Renal cortical epithelial cell (primary cell): ENCODE measurements at regions not wholly inside any gene's neighbourhood (a gene's known extent, or its start where the extent isn't known, plus 50 kb on each side); places are given as distances from the start of the nearest gene placed in this dataset.

ENCODE experiments used
- DNase-seq: peaks from one replicate; pipeline ENCODE4 v3.0.0-alpha.2; 2011; ENCODE audit warnings: low read depth

GRCh38 chr18:68467329-68467728 lies 247.6 kb downstream of the TMX3 start:
- DNase-seq: no peak

DNA sequence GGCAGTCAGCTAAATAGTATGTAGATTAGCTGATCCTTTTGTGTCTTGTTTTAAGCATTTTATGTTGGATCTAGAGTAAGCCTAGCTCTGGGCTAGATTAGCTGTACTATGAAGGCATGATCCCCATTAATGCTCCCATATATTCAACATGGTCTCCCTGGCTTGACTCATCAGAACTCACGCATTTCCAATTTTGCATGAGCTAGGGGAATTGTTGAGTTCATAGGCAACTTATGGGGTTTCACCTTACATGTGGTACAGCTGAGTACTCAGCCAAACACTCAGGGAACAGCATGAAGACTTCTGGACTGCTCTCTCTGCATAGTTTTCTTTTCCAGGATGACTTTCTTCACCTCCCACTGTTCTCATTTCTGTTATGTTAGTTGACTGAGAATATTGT lies 248.2 kb downstream of the TMX3 start:
- no peak for DNase-seq

GRCh38 chr18:68462766-68463165 lies 252.1 kb downstream of the TMX3 start:
- DNase-seq: no peak

- DNase-seq: no peak
Observed at GRCh38 chr18:68462148-68462547, 252.8 kb downstream of the TMX3 start.

DNA sequence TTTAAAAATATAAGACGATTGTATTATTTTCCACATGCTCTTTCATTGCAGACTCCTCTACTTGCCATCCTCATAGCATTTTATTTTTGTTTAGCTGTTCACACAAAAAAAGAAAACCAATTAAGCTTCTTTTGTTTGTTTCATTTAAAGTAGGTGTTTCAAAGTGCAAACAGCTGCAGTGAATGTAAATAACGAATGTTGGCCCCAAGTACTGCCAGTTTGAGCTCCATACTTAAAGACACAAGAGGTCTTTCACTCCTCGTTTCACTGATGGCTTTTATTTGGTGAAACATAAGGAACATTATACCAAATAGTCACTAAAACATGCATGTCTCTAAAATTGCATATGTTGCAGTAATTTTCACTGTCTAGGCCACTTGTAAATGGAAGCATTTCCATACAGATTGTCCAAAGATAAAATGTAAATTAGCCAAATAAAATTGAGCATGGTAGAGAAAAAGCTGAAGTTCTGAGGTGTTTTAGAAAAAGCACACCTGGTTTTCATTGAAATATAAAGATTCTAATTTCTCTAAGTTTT lies 253.4 kb downstream of the TMX3 start:
- no peak for DNase-seq

- no peak for DNase-seq
Observed at GRCh38 chr18:68459968-68460367, 254.9 kb downstream of the TMX3 start.

DNA sequence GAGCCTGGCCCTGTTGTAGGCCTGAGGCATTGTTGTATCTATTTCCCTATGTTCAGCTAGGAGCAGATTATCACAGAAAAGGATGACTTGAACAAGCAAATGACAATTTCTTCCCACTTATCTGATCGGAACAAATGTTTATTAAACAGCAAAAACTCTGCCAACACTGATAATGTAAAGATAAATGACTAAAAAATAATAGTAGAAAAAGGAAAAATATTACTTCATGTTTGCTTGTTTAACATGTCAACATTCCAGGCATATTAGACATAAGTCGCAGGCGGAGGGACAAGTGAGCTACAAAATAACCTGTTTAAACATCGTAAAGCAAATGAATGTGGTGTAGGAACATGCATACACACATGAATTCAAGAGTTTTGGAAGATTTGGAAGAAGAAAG lies 257.9 kb downstream of the TMX3 start:
- no peak for DNase-seq

GRCh38 chr18:68455229-68455603 lies 259.7 kb downstream of the TMX3 start:
- no peak for DNase-seq

- DNase-seq: no peak
Observed at GRCh38 chr18:68454511-68455228, 260.2 kb downstream of the TMX3 start.

DNA sequence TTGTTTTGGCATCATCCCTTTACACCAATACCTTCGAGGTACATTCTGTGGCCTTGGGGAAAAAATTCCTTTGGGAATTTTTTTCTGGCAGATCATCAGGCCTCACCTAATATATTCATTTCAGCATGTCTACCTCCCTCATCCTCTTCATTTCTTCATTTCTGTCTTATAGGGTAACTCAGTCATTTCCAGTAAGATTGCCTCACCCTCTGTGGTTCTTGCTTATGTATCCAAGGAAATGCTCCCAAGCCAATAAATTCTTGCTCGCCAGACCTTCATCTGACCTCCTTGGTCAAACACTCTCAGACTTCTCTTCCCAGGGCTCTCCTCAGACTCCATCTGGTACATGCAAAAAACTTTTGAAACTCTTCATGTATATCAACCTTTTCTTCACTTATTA lies 265.6 kb downstream of the TMX3 start:
- peak; percentile 86 for DNase-seq

GRCh38 chr18:68448736-68449135 lies 266.2 kb downstream of the TMX3 start:
- DNase-seq: peak; percentile 39

- DNase-seq: peak; percentile 56
Observed at GRCh38 chr18:68447286-68447685, 267.6 kb downstream of the TMX3 start.

- DNase-seq: no peak
Observed at GRCh38 chr18:68445668-68446426, 269.1 kb downstream of the TMX3 start.

DNA sequence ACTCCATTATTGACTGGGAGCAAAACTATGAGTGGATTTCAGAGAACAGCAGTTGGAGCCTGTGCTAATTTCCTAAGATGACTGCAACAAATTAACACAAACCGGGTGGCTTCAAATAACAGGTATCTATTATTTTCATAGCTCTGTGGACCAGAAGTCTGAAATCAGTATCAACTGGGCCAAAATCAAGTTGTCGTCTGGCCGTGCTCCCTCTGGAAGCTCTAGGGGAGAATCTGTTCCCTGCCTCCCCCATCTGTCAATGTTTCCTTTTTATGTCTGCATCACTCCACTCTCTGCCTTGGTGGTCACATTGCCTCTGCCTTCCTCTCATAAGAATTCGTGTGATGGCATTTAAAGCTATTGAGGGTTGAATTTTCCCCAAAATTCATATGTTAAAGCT lies 269.8 kb downstream of the TMX3 start:
- no peak for DNase-seq

GRCh38 chr18:68441241-68441640 lies 273.7 kb downstream of the TMX3 start:
- no peak for DNase-seq

- no peak for DNase-seq
Observed at GRCh38 chr18:68440433-68440832, 274.5 kb downstream of the TMX3 start.

DNA sequence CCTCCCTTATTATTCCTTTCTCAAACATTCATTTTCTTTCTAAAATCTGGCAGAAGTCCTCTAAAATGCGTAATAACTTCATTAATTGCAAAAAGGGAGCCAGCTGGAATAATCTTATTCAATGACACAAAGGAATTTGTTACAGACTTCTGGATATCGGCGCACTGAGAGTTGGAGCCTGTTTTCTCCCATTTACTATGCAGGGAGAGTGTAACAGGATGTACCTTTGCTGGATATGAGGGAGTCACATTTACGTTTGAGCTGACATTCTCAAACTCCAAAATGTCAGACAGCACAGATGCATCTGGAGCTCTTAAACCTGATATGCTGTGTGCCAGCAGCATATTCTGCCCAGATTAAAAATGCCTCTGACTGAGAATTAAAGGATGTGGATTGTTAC lies 275.3 kb downstream of the TMX3 start:
- DNase-seq: no peak

GRCh38 chr18:68438983-68439382 lies 275.9 kb downstream of the TMX3 start:
- peak; percentile 86 for DNase-seq

- no peak for DNase-seq
Observed at GRCh38 chr18:68438536-68438935, 276.4 kb downstream of the TMX3 start.

- peak; percentile 79 for DNase-seq
Observed at GRCh38 chr18:68436485-68436884, 278.4 kb downstream of the TMX3 start.

DNA sequence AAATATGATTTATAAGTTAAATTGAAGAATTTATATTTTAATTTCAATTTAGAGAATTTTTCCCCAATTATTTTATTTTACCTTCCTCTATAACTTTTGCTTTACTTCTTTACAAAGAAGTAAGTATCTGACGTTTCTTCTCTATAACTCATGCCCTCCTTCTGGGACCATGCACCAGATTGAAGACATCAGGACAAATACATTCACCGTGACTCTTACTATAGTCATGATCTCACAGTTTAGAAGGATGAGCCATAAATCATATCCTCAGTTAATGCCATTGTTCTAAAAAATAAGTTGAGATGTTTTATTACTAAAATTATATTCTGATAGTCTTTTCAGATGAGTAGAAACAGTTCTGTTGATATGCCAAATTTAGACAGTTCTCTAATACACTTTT lies 279.3 kb downstream of the TMX3 start:
- DNase-seq: no peak

GRCh38 chr18:68431922-68432198 lies 283.0 kb downstream of the TMX3 start:
- no peak for DNase-seq

DNA sequence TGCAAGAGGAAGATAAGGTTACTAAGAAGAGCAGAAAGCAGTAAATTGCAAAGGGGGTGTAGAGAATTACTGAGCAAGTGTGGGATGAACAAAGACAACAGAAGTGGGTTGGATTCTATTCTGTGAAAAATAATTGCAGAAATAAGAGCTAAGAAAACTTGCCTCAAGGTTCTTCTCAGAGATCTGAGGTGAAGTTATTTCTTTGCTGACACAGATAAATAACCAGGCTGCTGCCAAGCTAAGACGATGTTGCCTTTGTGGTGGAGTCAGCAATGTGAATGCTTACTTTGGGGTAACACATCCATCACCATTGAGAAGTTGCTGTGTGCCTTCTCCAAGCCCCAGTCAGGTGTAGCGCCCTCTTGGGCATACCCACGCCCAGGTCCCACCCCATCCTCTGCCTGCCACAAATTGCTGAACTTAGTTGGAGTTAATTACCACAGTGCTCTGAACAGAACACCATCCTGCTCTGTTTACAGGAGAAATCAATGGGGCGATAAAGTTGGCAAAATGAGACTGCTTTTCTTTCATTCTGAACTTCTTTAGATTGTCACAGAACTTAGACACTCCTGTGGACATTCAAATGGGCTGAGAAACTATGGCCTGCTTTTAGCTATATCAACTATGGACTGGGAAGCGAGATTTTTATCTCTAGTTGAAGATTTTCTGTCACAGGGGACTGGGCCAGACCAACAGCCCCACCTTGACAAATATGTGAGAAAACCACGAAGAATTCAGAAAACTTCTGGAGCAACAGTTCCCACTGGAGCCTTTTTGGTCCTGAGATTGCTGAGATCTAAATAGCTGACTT lies 283.6 kb downstream of the TMX3 start:
- peak; percentile 85 for DNase-seq
